OCI-LY7 (cell line): ENCODE measurements at regions not wholly inside any gene's neighbourhood (a gene's known extent, or its start where the extent isn't known, plus 50 kb on each side); places are given as distances from the start of the nearest gene placed in this dataset.

ENCODE experiments used
- BruUV-seq: library from RNA; stranded (reverse); fragments of 400-500 nt; replicated peaks from 2 replicates; lab custom pipeline; 2021; lab: Mats Ljungman, UMichigan
- CTCF ChIA-PET: fragments of 300-600 bp; sonication (Branson Sonifier 250); formaldehyde crosslinking; loops from one replicate; lab custom pipeline; 2022; ENCODE audit warnings: antibody characterized with exemption; ENCODE audit not compliant: unreplicated experiment; lab: Charles Lee
- POLR2A ChIA-PET: fragments of 300-600 bp; sonication (Branson Sonifier 250); formaldehyde crosslinking; loops from one replicate; lab custom pipeline; 2022; ENCODE audit warnings: antibody characterized with exemption; lab: Charles Lee
- DNase-seq: peaks from one replicate; pipeline ENCODE4 v3.0.0-alpha.2; 2015; ENCODE audit warnings: low spot score
- H2AFZ ChIP-seq: fragments of 200-600 bp; sonication (generic), shearing (Covaris generic); 2 replicates; pipeline ENCODE4 v1.6.1; 2014; ENCODE audit warnings: mild to moderate bottlenecking, antibody characterized with exemption, low read length, moderate library complexity
- H3K27ac ChIP-seq: fragments of 200-600 bp; sonication (generic); 2 replicates; pipeline ENCODE4 v1.5.1; 2014; ENCODE audit warnings: mixed run types, low read depth, mild to moderate bottlenecking, moderate library complexity, low read length, inconsistent platforms; ENCODE audit not compliant: poor library complexity, severe bottlenecking
- H3K36me3 ChIP-seq: fragments of 200-600 bp; sonication (generic); 2 replicates; pipeline ENCODE4 v1.6.1; 2014; ENCODE audit warnings: mild to moderate bottlenecking, antibody characterized with exemption, low read length, moderate library complexity, mixed read lengths; ENCODE audit not compliant: insufficient read depth
- H3K4me1 ChIP-seq: fragments of 200-600 bp; sonication (generic); 2 replicates; pipeline ENCODE4 v1.5.1; 2014; ENCODE audit warnings: mild to moderate bottlenecking, low read length; ENCODE audit not compliant: insufficient read depth, poor library complexity, severe bottlenecking
- H3K4me2 ChIP-seq: fragments of 200-600 bp; sonication (generic); 2 replicates; pipeline ENCODE4 v1.6.1; 2014; ENCODE audit warnings: mild to moderate bottlenecking, low read length
- H3K4me3 ChIP-seq: fragments of 200-600 bp; sonication (generic); 2 replicates; pipeline ENCODE4 v1.5.1; 2014; ENCODE audit warnings: mild to moderate bottlenecking, low read depth, low read length; ENCODE audit not compliant: poor library complexity, severe bottlenecking
- H3K79me2 ChIP-seq: fragments of 200-600 bp; sonication (generic); 2 replicates; pipeline ENCODE4 v1.6.1; 2016; ENCODE audit warnings: low read depth, mild to moderate bottlenecking, low read length, moderate library complexity, mixed read lengths; ENCODE audit not compliant: insufficient read depth
- H3K9me2 ChIP-seq: fragments of 200-600 bp; sonication (generic); 2 replicates; pipeline ENCODE4 v1.6.1; 2016; ENCODE audit warnings: mild to moderate bottlenecking, low read length, mixed read lengths; ENCODE audit not compliant: insufficient read depth
- H3K9me3 ChIP-seq: fragments of 200-600 bp; sonication (generic); 2 replicates; pipeline ENCODE4 v1.6.1; 2014; ENCODE audit warnings: mild to moderate bottlenecking, mixed run types, low read length, mixed read lengths
- H4K20me1 ChIP-seq: fragments of 200-600 bp; sonication (generic); 2 replicates; pipeline ENCODE4 v1.6.1; 2014; ENCODE audit warnings: mild to moderate bottlenecking, antibody characterized with exemption, low read length, moderate library complexity, mixed read lengths; ENCODE audit not compliant: insufficient read depth
- CTCF ChIP-seq: fragments of 200-600 bp; sonication (generic); conservative IDR thresholded peaks from 2 replicates; pipeline ENCODE4 v1.5.1; 2014; ENCODE audit warnings: mild to moderate bottlenecking, antibody characterized with exemption, low read length, moderate library complexity, mixed read lengths
- EZH2phosphoT487 ChIP-seq: fragments of 200-600 bp; sonication (generic); IDR thresholded peaks from 2 replicates; pipeline ENCODE4 v1.6.1; 2018; ENCODE audit warnings: low read depth, borderline replicate concordance, mild to moderate bottlenecking, mixed run types, antibody characterized with exemption, low read length, moderate library complexity, mixed read lengths
- intact Hi-C: fragments of 100-400 bp; cut with micrococcal nuclease; formaldehyde crosslinking; loops from one replicate; pipeline ENCODE4 v1.10.0; 2022; ENCODE audit not compliant: unreplicated experiment

- Histone ChIP-seq H2AFZ (no peak overlapping the region), H3K27ac (no peak overlapping the region), H3K36me3 (no peaks in the 10 kb centered on the region), H3K9me2 (no peaks in the 10 kb centered on the region), H3K4me3 (no peak overlapping the region), H3K79me2 (no peaks in the 10 kb centered on the region), H3K9me3 (0 out of 2 replicates have a peak, but pooled peaks cover 6% of the 10 kb centered on the region), H4K20me1 (no peaks in the 10 kb centered on the region), H3K4me2 (no peak overlapping the region), H3K4me1 (no peaks in the 10 kb centered on the region)
- CTCF ChIA-PET: no interaction called here
- POLR2A ChIA-PET: interaction anchor here (0.7 kb wide), 1 partner anchor 473 kb away, joined by 3 read pairs; no protein-coding TSS in a partner anchor
- DNase-seq: no peak
- BruUV-seq: no TSS peak
- intact Hi-C loops: no loop called here
- TF ChIP-seq EZH2phosphoT487: no peak
- no peak for TF ChIP-seq CTCF
These were observed 791.5 kb downstream of the TFAP2A start for GRCh38 chr6:9623228-9623832.

- Histone ChIP-seq H4K20me1 (no peaks in the 10 kb centered on the region), H2AFZ (no peak overlapping the region), H3K4me3 (no peak overlapping the region), H3K9me2 (no peaks in the 10 kb centered on the region), H3K9me3 (0 out of 2 replicates have a peak, but pooled peaks cover 6% of the 10 kb centered on the region), H3K27ac (no peak overlapping the region), H3K4me2 (no peak overlapping the region), H3K36me3 (no peaks in the 10 kb centered on the region), H3K79me2 (no peaks in the 10 kb centered on the region), H3K4me1 (no peaks in the 10 kb centered on the region)
- DNase-seq: no peak
- no peak for TF ChIP-seq EZH2phosphoT487
- TF ChIP-seq CTCF: no peak
- ChIA-PET CTCF (no interaction called here), POLR2A (no interaction called here)
- no TSS peak for BruUV-seq
- intact Hi-C loops: no loop called here
These were observed 793.6 kb downstream of the TFAP2A start for GRCh38 chr6:9621276-9621675.

GRCh38 chr6:9620687-9621086 is 794.2 kb downstream of the TFAP2A start:
- H3K36me3 ChIP-seq: no peaks in the 10 kb centered on the region
- CTCF ChIA-PET: no interaction called here
- no peak overlapping the region for H3K4me2 ChIP-seq
- H3K4me1 ChIP-seq: no peaks in the 10 kb centered on the region
- no peak for DNase-seq
- no TSS peak for BruUV-seq
- TF ChIP-seq CTCF (no peak), EZH2phosphoT487 (no peak)
- H3K79me2 ChIP-seq: no peaks in the 10 kb centered on the region
- POLR2A ChIA-PET: no interaction called here
- H4K20me1 ChIP-seq: no peaks in the 10 kb centered on the region
- no peaks in the 10 kb centered on the region for H3K9me2 ChIP-seq
- no peak overlapping the region for H3K4me3 ChIP-seq
- H2AFZ ChIP-seq: no peak overlapping the region
- no peak overlapping the region for H3K27ac ChIP-seq
- H3K9me3 ChIP-seq: 0 out of 2 replicates have a peak, but pooled peaks cover 4% of the 10 kb centered on the region
- intact Hi-C loops: no loop called here
